ENCODE measurements at regions not wholly inside any gene's neighbourhood (a gene's known extent, or its start where the extent isn't known, plus 50 kb on each side); places are given as distances from the start of the nearest gene placed in this dataset.
A peak's percentile ranks its signal among the peaks of the same experiment; 100 is the strongest.

- no peak for DNase-seq
Measured at GRCh38 chr3:66858656-66859381, 139.3 kb upstream of the KBTBD8 start.

- no peak for DNase-seq
Measured at GRCh38 chr3:66860771-66861170, 137.3 kb upstream of the KBTBD8 start.

DNA sequence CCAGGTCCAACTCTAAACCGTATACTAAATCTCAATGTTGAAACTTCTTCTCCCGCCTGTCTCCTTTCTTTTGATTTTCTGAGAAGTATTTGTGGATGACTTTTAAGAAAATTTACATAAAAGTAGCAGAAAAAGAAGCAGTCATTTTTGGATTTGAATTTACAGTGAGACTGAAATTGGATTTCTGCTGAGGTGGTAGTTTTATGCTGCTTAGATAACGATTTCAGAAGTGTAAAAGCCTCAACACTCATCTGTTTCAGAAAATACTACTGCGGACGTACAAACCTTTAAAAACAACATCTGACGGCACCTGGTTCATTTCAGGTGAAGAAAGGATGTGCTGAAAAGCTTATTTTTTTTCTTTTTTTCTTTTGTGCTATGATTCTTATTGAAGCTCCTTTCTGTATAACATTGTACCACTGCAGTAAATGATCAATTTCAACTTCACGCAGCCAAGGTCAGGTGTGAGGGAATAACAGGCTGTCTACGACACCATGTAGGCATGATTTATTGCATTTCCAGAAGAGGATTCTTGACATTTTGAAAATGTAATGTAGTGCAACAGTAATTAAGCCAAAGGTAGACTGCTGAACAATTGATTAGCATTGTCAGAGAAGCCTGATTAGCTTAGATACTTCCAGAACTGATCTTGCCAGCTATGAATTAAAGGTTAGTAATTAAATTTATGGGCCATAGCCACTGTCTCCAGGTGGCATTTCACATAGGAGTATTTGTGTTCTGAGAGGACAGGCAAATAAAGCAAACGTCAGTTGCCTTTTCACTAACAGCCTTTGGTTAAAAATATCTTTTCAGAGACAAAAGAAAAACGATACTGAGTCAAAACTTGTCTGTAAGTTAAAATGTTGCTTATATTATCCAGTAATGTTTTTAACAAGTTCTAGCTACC is 134.6 kb upstream of the KBTBD8 start:
- no peak for DNase-seq

- no peak for DNase-seq
Measured at GRCh38 chr3:66884659-66885058, 113.4 kb upstream of the KBTBD8 start.

- DNase-seq, result peak; percentile 58
Measured at GRCh38 chr3:66885326-66886000, 112.6 kb upstream of the KBTBD8 start.

DNA sequence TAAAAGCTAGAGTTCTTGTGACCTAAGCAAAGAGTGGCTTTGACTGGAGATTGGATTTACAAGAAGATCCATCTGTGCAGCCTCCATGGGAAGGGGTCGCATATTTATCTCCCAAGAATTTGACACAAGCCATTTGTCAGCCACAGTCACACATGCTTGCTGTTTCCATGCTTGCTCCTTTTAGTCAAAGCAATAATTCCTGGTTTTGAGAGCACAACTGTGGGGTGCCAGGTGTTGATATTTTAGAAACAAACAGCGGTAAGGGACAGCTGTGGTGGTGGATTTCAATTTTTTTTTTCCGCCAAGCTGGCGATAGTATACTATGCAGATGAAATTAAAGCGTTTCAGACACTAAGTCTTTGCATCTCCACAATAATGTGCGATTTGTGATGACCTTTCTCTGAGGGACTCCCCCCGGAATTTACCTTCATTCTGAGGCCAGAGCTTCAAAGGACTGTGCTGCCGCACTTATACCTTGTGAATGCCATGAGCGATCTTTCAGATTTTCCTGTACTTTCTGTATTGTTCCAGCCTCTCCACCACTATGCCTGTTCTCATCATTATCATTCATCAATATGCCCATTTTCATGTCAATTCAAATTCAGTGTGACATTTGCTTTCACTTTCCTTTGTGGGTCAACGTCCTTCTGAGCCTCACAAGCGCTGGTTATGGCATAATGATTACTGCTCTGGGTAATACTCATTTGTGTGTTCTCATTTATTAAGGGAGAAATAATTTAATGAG is 108.2 kb upstream of the KBTBD8 start:
- DNase-seq, result no peak

- no peak for DNase-seq
Measured at GRCh38 chr3:66898155-66898554, 100.0 kb upstream of the KBTBD8 start.

DNA sequence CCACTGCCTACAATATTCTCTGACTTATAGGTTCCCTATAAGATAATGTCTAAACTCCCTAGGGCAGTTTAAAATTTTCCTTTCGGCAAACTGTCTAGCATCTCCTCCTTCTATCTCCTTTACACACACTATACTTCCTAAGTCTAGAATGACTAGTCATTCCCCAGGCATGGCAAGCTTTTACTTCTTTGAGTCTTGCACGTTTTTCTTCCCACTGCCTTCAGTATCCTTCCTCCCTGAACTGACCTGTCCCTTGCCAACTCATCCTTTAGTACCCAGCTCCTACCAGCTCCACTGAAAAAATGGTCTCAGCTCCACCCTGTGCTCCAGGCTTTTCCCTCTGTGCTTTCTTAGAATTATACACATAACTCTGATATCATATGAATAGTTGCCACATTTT is 93.8 kb upstream of the KBTBD8 start:
- DNase-seq, result peak; percentile 33

DNA sequence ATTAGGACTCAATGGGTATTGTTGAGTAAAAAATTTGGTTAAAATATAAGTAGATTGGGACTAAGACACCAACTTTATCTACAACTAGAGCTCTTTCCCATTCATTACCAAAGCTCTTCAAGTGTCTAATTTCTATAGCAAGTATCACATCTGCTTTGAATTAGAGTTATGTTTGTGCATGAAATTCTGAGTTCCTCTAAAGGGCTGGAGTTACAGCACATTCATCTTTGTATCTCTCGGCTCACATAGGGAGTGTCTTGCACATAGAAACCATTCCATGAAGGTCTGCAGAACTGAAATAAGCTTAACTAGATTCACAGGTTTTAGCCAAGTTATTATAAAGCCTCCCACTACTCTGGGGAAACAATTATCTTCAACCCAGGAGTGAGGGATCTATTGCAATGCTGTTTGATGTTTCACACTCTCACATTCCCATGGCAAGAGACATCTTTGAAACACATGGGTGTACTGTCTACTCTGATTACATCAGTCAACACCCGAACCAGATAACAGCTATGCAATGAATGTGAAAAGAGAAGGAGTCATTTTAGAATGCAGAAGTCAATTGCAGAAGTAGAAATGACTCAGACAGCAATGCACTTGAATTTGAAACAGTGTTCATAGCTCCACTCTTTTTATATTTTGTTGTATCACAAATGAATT is 93.1 kb upstream of the KBTBD8 start:
- DNase-seq, result peak; percentile 83

DNA sequence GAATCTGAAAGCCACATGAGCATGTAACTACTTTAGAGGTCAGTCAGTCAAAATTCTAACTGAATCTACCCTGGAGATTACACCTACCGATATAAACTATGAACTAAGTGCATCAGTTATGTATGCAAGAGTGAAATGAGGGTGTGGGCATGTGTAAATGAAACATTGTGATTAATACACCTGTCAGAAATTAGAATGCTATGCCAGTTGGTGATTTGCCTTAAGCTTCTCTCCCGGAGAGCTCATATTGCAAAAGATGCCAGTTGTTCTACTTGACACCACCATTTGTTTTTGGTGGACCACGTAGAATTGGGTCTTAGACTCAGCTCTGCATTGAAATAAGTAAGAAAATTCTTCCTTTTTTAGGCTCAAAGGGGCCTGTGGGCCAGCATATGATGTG is 91.0 kb upstream of the KBTBD8 start:
- no peak for DNase-seq

DNA sequence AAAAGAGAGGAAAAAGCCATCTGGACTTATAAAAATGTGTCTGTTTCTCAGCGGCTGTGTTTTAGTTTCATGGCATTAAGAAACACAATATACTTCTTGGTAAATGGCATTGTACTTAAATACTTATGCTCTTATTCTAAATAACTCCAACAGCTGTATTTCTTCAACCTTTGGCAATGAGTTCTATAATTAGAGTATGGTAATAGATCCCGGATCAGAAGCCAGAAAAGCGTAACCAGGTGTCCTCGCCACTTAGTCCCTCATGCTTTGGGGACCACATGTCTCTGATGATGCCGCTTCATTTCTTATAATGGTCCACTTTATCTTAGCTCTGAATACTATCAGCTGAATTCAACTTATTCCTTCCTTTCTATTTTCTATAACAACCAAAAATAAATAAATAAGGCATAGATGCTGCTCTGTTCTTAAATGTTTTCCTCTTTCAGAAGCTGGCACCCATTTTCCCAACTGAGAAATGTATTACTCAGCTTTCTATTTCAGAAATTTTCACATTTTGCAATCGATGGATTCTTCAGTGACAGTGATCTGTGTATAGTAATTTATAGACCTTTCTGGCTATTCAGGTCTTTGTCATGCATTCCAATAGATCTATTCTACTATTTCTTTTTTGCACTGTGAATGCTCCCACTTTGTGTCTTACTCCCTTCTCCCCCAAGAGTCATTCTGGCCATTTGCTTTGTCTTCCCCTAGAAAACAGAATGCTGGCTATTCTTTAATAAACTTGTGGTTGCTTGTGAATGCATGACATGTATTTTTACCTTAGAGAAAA is 87.6 kb upstream of the KBTBD8 start:
- peak; percentile 51 for DNase-seq

GRCh38 chr3:66912306-66912705 is 85.8 kb upstream of the KBTBD8 start:
- no peak for DNase-seq

DNA sequence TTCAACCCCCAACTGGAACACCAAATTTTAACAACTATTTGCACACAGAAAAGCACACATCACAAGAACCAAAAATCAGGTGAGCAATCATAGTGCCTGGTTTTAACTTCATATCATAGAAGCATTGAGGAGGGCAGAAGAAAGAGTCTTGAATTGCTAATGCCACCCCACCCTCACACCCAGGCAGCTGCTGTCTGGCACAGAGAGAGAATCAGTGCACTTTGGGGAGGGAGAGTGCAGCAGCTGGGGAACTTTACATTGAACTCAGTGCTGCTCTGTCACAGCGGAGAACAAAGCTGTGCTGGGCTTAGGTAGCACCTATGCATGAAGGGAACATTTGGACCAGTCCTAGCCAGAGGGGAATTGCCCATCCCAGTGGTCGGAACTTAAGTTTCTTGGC is 76.0 kb upstream of the KBTBD8 start:
- no peak for DNase-seq

- no peak for DNase-seq
Measured at GRCh38 chr3:66923969-66924368, 74.1 kb upstream of the KBTBD8 start.

DNA sequence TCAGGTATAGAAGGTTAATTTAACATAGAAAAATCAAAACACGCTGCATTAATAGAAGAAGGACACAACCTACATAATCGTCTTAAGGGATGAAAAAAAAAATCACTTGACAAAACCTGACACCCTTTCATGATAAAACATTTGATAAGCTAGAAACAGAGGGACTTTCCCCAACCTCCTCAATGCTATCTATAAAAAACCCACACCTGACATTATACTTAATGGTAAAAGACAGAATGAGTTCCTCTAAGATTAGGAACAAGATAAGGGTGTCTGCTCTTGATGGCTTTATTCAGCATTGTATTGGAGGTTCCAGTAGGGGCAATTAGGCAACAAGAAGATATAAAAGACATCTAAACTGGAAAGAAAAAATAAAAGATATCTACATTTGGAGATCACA is 69.9 kb upstream of the KBTBD8 start:
- no peak for DNase-seq

- no peak for DNase-seq
Measured at GRCh38 chr3:66931291-66931690, 66.8 kb upstream of the KBTBD8 start.

DNA sequence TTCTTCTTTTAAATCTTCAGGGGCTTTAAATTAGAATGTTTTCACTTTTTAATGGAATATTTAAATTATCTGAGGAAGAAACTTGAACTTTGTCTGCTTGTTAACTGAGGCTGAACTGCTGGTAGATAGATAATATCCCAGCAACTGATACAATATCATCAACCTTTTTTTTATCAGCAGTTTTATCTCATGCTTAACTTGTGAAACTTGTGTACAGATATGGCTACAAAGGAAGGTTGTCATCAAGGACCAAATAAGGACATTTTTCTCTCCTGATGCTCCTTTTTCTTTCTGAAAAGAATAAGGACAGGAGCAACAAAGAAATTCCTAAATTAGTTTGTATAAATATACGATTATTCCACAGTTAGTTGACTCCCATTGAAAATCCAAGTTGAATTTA is 66.4 kb upstream of the KBTBD8 start:
- no peak for DNase-seq

GRCh38 chr3:66933233-66933632 is 64.9 kb upstream of the KBTBD8 start:
- no peak for DNase-seq

GRCh38 chr3:66934041-66934440 is 64.1 kb upstream of the KBTBD8 start:
- DNase-seq, result no peak

DNA sequence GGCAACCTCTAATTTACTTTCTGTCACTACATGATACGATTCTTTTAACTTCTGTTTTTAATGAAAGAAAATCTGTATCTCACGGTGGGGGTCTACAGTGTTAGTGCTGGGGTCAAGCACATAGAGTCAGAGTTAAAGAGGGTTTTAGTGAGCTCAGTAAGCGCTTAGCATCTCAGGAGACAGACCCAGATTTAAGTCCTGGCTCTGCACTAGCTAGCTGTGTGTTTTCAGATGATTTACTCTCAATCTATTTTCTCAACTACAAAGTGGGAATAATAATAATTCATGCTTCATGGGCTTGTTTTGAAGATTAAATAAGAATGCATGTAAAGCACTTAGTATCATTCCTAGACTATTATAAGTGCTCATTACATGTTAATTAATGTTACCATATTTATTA is 63.4 kb upstream of the KBTBD8 start:
- no peak for DNase-seq

DNA sequence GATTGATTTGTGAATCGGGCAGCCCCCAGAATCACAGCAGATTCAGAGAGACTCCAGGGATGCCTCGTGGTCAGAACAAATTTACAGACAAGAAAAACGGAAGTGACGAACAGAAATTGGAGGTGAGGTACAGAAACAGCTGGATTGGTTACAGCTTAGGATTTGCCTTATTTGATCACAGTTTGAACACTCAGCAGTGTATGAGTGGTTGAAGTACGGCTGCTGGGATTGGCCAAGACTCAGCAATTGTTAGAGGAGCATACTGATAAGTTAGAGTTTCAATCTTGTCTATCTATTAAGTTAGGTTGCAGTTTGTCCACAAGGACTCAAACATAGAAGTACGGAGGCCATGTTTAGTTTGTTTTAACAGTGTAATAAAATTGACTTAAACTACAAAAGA is 61.1 kb upstream of the KBTBD8 start:
- DNase-seq, result peak; percentile 24

Data from fibroblast of skin of abdomen (primary cell).